Stimulated activated CD8-positive, alpha-beta memory T cell treated with anti-CD3 and anti-CD28 coated beads, Interleukin-15, amount 100 ng/mL, for 4 hours (primary cell): ENCODE measurements at regions not wholly inside any gene's neighbourhood (a gene's known extent, or its start where the extent isn't known, plus 50 kb on each side); places are given as distances from the start of the nearest gene placed in this dataset.
"Not testable (repeated sequence)": the region's sequence is repeated elsewhere in the genome, so short reads cannot be mapped to it uniquely, and the experiment has no call there.

Source experiments
- DNase-seq, 2 donors: peaks; one replicate each; pipeline ENCODE4 v3.0.0-alpha.2; 2020; ENCODE audit warnings: low read depth in 2 of 2

DNA sequence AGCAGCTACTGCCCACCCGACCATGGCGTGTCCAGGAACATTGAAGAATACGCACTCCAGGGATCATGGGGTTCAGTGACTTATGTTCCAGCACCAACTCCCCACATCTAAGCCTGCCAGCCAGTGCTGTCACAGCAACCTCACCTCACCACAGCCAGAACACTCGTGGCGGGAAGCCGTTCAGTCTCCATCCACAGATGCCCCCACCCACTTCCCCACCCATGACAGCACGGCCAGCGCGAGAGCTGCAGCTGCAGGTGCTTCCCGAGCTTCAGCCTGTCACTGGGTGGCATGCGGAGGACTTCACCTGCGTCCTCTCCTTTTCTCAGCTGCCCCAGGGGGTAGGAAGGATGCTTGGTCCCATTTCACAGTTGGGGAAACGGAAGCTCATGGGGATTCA is 50.3 kb downstream of the RBFOX3 start:
- no peak for DNase-seq

DNA sequence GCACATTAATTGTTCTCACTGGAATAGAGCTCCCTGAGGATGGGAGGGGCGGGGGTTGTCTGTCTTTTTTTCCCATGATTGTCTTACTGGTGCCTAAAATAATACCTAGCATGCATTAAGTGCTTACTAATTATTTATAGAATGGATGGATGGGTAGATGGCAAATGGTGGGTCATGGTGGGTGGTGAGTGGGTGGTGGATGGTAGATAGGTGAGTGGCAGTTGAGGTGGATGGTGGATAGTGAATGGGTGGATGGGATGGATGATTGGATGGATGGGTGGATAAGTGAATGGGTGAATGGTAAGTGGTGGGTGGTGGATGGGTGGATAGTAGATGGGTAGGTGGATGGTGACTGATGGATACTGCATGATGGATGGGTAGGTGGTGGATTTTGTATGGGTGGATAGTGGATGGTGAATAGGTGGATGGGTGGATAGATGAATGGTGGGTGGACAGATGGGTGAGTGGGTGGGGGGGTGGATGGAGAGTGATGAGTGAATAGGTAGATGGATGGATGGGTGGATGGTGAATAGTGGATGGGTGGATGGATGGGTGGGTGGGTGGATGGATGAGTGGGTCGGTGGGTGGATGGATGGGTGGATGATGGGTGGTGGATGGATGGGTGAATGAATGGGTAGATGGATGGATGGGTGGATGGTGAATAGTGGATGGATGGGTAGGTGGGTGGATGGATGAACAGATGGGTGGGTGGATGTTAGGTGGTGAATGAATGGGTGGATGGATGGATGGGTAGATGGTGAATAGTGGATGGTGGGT is 51.6 kb downstream of the RBFOX3 start:
- no peak for DNase-seq

- no peak for DNase-seq
Observed at GRCh38 chr17:79558091-79558900, 52.6 kb downstream of the RBFOX3 start.

- DNase-seq, result no peak
Observed at GRCh38 chr17:79557276-79558090, 53.4 kb downstream of the RBFOX3 start.

DNA sequence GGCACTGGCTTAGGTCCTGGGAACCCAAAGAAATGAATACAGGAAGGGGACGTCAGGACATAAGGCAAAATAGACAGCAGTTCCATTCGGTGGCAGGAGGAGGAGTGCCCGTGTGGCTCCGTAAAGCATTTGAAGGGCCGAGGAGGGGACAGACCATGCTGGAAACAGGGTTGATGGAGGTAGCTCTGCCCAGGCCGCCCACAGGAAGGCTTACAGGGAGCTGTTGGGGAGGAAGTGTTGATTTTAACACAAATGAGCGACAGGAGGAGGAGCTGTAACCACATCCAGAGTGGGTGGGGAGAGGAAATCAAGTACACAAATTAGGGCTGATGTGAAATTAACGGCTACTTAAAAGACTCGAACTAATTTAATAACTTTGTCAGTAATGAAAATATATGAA is 54.6 kb downstream of the RBFOX3 start:
- DNase-seq, result no peak

- no peak for DNase-seq
Observed at GRCh38 chr17:79555543-79555942, 55.3 kb downstream of the RBFOX3 start.

DNA sequence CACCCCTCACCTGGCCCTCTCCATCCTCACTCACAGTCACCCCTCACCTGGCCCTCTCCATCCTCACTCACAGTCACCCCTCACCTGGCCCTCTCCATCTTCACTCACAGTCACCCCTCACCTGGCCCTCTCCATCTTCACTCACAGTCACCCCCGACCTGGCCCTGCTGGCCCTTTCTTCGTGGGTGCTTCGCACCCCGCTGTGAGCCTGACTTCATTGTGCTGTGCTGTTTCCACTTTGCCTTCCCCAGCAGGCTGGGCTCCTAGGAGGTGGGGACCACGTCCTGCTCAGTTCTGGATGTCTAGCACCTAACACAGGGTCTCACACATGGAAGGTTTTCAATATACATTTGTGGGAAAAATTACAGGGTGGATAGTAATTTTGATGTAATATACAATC is 56.5 kb downstream of the RBFOX3 start:
- DNase-seq, result not testable (repeated sequence)

DNA sequence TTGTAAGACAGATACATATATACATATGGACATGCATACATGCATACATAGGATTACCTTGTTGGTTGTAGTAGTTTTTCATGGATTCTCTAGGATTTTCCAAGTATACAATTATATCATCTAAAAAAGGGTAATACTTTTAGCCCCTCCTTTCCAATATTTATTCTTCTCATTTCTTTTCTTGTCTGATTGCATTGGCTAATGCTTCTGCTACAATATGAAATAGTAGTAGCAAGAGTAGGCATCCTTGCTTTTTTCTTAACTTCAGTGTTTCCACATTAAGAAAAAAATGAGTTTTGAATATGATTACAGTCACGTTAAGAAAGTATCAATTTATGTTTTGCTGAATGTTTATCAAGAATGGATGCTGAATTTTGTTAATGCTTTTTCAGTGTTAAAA is 58.0 kb downstream of the RBFOX3 start:
- no peak for DNase-seq

- no peak for DNase-seq
Observed at GRCh38 chr17:79552405-79552804, 58.4 kb downstream of the RBFOX3 start.

GRCh38 chr17:79549141-79549915 is 61.5 kb downstream of the RBFOX3 start:
- DNase-seq, result no peak

DNA sequence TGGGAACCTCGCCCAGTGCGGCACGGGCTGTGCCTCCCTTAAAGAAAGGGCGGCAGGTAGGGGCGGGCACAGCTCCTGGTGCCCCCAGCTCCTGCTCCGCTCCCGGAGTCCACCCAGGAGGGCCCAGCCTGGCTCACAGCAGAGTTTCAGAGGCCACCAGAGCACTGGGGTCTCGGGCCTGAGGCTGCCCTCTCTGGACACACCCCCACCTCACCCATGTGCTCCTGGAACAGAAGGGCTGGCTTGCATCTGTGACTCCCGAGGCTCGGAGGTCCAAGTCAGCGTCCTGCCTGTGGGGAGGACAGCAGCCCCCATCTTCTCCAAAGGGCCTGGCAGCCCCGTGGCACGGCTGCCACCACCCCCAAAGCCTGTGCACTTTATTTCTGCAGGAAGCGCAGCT is 62.7 kb downstream of the RBFOX3 start:
- DNase-seq, result no peak

DNA sequence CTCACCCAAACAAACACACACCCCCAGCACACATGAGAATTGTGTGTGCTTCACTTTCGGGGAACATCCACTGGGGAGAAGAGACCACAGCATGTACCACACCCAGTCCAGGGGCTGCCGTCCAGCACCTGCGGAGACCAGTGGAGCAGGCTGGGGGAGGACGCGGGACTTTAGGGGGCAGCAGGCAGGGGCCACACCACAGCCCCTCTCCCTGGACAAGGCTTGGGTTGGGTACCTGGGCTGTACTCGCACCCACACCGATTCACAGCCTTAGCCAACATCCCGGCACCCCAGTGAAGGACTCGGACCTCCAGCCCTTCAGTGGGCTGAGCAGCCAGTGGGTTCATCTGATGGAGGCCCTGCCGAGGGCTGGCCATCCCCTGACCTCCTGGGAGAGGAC is 63.3 kb downstream of the RBFOX3 start:
- no peak for DNase-seq

DNA sequence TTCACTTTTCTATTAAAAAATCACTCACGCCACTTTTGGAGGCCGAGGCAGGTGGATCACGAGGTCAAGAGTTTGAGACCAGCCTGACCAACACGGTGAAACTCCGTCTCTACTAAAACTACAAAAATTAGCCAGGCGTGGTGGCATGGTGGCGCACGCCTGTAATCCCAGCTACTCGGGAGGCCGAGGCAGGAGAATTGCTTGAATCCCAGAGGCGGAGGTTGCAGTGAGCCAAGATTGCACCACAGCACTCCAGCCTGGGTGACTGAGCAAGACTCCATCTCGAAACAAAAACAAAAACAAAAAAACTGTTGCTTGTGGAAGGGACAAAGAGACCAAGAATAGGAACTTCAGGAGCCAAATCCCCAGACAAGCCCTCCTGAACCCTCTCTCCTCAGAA is 63.7 kb downstream of the RBFOX3 start:
- DNase-seq, result not testable (repeated sequence)

GRCh38 chr17:79546386-79546785 is 64.5 kb downstream of the RBFOX3 start:
- no peak for DNase-seq

DNA sequence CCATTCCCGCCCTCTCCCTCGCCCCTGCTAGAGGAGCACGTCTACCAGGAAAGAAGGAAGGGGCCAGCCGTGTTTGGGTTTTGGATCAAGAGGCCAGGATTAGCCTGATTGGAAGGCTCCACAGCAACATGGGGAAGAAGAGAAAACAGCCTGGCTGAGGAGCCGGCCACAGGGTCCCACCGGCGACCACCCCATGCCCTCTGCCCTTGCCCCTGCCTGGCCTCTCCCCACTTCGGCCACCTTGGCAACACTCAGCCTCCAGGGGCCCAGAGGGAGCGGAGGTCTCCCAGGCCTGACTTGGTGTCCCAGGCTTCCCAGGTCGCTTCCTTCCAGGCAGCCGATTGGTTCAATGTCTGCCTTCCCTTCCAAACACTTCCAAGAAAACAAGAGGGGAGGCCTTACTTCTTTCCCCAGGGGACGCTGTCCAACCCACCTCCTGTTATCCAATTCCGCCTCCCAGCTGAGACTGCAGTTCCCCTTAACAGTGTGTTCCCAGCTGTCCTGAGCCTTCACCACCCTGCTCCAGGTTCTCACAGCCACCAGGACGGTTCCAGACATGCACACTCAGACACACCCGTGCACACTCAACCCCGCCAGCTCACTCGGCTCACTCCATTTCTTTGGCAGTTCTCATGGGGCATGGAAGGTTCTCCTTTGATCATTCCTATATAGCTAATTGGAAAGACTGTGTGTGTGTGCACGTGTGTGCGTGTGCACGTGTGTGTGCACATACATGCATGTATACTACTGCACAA is 65.4 kb downstream of the RBFOX3 start:
- DNase-seq, result no peak

DNA sequence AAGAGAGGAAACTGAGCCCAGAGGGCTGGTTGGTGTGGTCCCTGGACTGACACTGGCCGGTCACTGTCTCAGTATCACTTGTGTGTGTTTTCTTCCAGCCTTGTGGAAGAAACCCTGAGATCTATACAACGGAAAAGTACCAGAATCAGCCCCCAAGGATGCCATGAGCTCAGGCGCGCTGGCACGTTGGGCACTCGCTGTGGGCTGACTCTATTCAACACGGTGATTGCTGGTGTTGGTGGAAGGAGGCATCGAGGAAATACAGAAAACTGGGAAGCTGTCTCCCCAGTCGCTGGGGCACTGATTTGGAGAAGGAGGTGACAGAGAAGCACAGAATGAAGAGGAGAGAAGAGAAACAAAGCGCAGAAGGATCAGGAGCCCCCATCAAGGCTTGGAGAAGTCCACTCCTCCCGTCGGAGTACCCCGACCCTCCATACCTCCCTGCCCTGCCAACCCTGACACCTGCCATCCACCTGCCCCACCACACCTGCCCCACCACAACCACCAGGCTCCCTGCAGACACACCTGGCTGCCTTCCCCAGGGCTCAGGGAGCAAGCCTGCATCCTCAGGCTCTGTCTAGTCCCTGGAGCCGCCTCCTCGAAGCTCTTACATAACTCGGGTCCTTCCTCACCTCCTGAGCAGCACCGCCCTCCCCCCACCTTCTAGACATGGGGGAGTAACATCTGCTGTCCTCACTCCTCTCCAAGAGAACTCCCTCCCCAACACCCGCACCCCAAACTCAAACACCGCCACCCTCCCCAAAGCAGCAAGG is 66.5 kb downstream of the RBFOX3 start:
- no peak for DNase-seq

- DNase-seq, result no peak
Observed at GRCh38 chr17:79543531-79543930, 67.3 kb downstream of the RBFOX3 start.

DNA sequence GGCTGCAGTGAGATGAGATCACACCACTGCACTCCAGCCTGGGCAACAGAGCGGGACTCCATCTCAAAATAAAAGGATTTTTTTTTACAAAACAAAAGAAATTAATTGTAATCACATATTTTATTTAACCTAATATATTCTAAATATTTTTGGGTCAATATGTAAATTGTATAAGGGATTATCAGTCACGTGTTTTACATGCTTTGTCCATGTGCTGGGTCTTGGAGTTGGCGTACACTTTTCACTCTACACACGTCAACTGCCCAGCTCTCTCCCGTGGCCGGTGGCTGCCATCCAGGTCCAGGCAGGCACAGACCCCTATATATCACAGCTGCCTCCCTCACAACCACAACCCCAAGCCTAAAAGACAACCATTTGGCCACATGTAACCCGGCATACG is 68.1 kb downstream of the RBFOX3 start:
- no peak for DNase-seq

GRCh38 chr17:79541056-79541850 is 69.6 kb downstream of the RBFOX3 start:
- no peak for DNase-seq
